HUES48 (cell line): ENCODE measurements at regions not wholly inside any gene's neighbourhood (a gene's known extent, or its start where the extent isn't known, plus 50 kb on each side); places are given as distances from the start of the nearest gene placed in this dataset.

Experiments
- H3K27ac ChIP-seq: one replicate; pipeline ENCODE4 v1.7.0; 2013; ENCODE audit warnings: low read depth, low read length, inconsistent platforms
- H3K27me3 ChIP-seq: 2 replicates; pipeline ENCODE4 v1.6.1; 2013; ENCODE audit warnings: mild to moderate bottlenecking, low read length; ENCODE audit not compliant: control insufficient read depth, insufficient read depth
- H3K36me3 ChIP-seq: 2 replicates; pipeline ENCODE4 v1.6.1; 2013; ENCODE audit warnings: low read length; ENCODE audit not compliant: control insufficient read depth, insufficient read depth
- H3K4me1 ChIP-seq: 2 replicates; pipeline ENCODE4 v1.6.1; 2013; ENCODE audit warnings: mild to moderate bottlenecking, low read length; ENCODE audit not compliant: control insufficient read depth, insufficient read depth
- H3K4me3 ChIP-seq: 2 replicates; pipeline ENCODE4 v1.5.1; 2013; ENCODE audit warnings: mild to moderate bottlenecking, low read depth, low read length
- H3K9ac ChIP-seq: 2 replicates; pipeline ENCODE4 v1.6.1; 2013; ENCODE audit warnings: mild to moderate bottlenecking, low read depth, low read length, moderate library complexity
- H3K9me3 ChIP-seq: 2 replicates; pipeline ENCODE4 v1.6.1; 2013; ENCODE audit warnings: low read length; ENCODE audit not compliant: control insufficient read depth, insufficient read depth

DNA sequence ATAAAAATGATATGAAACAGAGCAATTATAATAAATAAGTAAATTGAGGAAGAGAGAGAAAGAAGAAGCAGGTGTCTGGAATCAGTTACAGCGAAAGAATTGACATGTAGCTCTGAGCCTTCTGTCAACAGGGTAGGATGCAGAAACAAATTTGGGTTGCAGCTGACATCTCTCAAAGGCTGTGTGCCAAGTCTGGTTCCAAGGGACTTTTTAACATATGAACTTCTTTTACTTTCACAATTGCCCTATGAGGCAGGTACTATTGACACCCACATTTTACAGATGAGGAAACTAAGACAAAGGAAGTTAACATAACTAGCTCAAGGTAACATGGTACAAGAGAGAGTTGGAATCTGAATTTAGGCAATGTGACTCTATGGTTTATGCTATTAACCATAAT lies 260.0 kb downstream of the ASXL3 start:
- no peaks in the 10 kb centered on the region for H3K36me3 ChIP-seq
- H3K9me3 ChIP-seq = no peaks in the 10 kb centered on the region
- no peak overlapping the region for H3K4me3 ChIP-seq
- no peaks in the 10 kb centered on the region for H3K27me3 ChIP-seq
- no peak overlapping the region for H3K9ac ChIP-seq
- H3K4me1 ChIP-seq = peaks cover 34% of the 10 kb centered on the region
- no peak overlapping the region for H3K27ac ChIP-seq

- no peaks in the 10 kb centered on the region for H3K36me3 ChIP-seq
- H3K27ac ChIP-seq = peak overlapping the region; percentile 59
- H3K4me1 ChIP-seq = peaks cover 34% of the 10 kb centered on the region
- H3K9me3 ChIP-seq = no peaks in the 10 kb centered on the region
- H3K4me3 ChIP-seq = peak overlapping the region; percentile 28; the same call in 1 of the 2 replicates
- no peak overlapping the region for H3K9ac ChIP-seq
- no peaks in the 10 kb centered on the region for H3K27me3 ChIP-seq
These were observed 259.2 kb downstream of the ASXL3 start for GRCh38 chr18:33837191-33837590.

GRCh38 chr18:33836564-33836963 lies 258.5 kb downstream of the ASXL3 start:
- H3K27me3 ChIP-seq = no peaks in the 10 kb centered on the region
- H3K9ac ChIP-seq = no peak overlapping the region
- H3K36me3 ChIP-seq = no peaks in the 10 kb centered on the region
- peak overlapping the region; percentile 59 for H3K27ac ChIP-seq
- peaks cover 34% of the 10 kb centered on the region for H3K4me1 ChIP-seq
- H3K4me3 ChIP-seq = no peak overlapping the region
- H3K9me3 ChIP-seq = no peaks in the 10 kb centered on the region

DNA sequence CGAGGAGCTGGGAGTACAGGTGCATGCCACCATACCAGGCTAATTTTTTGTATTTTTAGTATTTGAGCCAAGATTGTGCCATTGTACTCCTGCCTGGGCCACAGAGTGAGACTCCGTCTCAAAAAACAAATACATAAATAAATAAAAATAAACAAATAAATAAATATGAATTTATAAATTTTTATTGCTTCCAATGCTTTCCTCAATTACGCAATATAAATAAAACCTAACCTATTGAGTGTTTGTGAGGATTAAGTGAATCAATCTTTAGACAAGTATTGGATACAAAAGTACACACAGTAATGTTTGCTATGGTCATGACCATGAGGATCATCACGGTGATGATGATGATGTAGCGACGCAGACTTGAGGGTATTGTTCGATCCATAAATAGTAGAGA lies 257.4 kb downstream of the ASXL3 start:
- Histone ChIP-seq H3K27me3 (no peaks in the 10 kb centered on the region), H3K9ac (no peak overlapping the region), H3K27ac (no peak overlapping the region), H3K9me3 (no peaks in the 10 kb centered on the region), H3K4me3 (no peak overlapping the region), H3K4me1 (peaks cover 26% of the 10 kb centered on the region), H3K36me3 (no peaks in the 10 kb centered on the region)

GRCh38 chr18:33833842-33834241 lies 255.8 kb downstream of the ASXL3 start:
- Histone ChIP-seq H3K9me3 (no peaks in the 10 kb centered on the region), H3K27ac (no peak overlapping the region), H3K9ac (no peak overlapping the region), H3K4me3 (no peak overlapping the region), H3K36me3 (no peaks in the 10 kb centered on the region), H3K27me3 (no peaks in the 10 kb centered on the region), H3K4me1 (peaks cover 19% of the 10 kb centered on the region)

GRCh38 chr18:33831424-33831823 lies 253.4 kb downstream of the ASXL3 start:
- Histone ChIP-seq H3K9me3 (no peaks in the 10 kb centered on the region), H3K4me1 (peaks cover 2% of the 10 kb centered on the region; the same call in 1 of the 2 replicates), H3K9ac (no peak overlapping the region), H3K36me3 (no peaks in the 10 kb centered on the region), H3K4me3 (no peak overlapping the region), H3K27ac (no peak overlapping the region), H3K27me3 (no peaks in the 10 kb centered on the region)

DNA sequence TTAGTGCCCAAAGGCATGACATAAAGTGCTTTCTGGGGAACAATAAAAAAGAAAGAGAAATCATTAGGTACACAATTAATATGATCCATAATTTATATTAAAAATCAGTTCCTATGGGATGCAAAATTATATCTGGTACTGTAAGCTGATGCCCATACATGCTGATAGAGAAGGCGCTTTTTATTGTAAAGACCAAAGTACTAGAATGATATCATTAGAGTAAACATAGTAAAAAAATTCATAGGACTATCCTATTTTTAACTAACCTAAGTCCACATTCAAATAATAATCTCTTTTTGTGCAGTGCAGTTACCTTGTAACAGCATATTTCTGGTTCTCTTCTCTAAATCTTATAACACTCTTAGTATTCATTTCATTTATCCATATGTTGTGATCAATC lies 252.2 kb downstream of the ASXL3 start:
- H3K9me3 ChIP-seq = no peaks in the 10 kb centered on the region
- no peak overlapping the region for H3K9ac ChIP-seq
- no peak overlapping the region for H3K27ac ChIP-seq
- H3K27me3 ChIP-seq = no peaks in the 10 kb centered on the region
- no peaks in the 10 kb centered on the region for H3K36me3 ChIP-seq
- H3K4me1 ChIP-seq = no peaks in the 10 kb centered on the region
- no peak overlapping the region for H3K4me3 ChIP-seq

DNA sequence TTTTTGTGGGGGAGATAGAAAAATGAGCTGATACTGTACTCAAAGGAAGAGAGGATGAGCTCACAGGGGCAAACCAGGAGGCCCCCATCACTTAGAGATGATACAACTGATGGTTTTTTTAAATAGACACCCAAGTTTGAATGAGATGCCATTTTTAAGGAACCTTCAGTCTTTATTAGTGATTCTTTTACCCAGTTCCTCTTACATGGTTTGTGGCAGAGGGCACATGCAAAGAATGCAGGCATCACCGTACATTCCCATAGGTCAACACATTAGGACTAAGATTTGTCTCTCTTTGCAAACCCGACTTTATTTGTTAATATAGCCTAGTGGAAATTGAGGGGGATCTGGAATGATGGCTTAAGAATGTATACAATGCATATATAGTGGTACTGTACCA lies 250.9 kb downstream of the ASXL3 start:
- Histone ChIP-seq H3K9me3 (no peaks in the 10 kb centered on the region), H3K27ac (no peak overlapping the region), H3K9ac (no peak overlapping the region), H3K4me1 (no peaks in the 10 kb centered on the region), H3K4me3 (no peak overlapping the region), H3K27me3 (no peaks in the 10 kb centered on the region), H3K36me3 (no peaks in the 10 kb centered on the region)

DNA sequence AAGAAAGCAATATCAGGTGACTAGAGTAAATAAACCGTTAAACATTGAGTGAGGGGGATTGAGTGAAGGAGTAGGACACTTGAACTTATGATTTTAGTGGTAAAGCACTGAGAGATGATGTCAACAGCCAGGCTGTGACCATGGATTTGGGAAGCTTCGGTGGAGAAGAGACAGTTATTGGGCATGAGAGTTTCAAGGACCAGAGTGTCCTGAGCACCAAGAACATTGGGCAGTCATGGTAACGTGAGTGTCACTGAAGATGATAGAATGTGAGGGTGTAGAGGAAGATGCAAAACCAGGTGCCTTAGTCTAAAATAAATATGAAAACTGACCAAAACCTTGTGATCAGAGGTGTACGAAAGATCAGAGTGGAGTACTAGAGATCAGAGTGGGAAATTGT lies 248.1 kb downstream of the ASXL3 start:
- Histone ChIP-seq H3K9me3 (no peaks in the 10 kb centered on the region), H3K4me3 (no peak overlapping the region), H3K27ac (no peak overlapping the region), H3K9ac (no peak overlapping the region), H3K27me3 (no peaks in the 10 kb centered on the region), H3K4me1 (no peaks in the 10 kb centered on the region), H3K36me3 (no peaks in the 10 kb centered on the region)

DNA sequence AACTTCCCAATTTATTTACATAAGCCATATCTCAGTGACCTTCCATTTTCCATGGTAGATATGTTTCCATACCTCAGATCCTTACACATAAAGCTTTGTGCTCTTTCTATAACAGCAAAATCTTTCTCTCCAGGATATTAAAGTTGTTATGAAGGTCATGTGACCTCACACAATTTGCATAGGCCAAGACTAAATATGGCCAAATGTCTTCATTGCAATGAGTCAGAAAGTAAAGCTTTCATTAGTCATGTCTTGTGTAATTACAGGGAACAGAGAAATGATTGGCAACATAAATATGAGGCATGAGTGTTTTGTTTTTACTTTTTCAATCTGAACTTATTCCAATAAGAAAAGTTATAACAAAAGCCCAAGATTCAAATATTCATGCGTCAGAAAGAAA lies 243.5 kb downstream of the ASXL3 start:
- H3K27me3 ChIP-seq = no peaks in the 10 kb centered on the region
- no peaks in the 10 kb centered on the region; the same call in 1 of the 2 replicates for H3K9me3 ChIP-seq
- H3K27ac ChIP-seq = no peak overlapping the region
- H3K4me3 ChIP-seq = no peak overlapping the region
- H3K4me1 ChIP-seq = no peaks in the 10 kb centered on the region
- H3K9ac ChIP-seq = no peak overlapping the region
- H3K36me3 ChIP-seq = no peaks in the 10 kb centered on the region

DNA sequence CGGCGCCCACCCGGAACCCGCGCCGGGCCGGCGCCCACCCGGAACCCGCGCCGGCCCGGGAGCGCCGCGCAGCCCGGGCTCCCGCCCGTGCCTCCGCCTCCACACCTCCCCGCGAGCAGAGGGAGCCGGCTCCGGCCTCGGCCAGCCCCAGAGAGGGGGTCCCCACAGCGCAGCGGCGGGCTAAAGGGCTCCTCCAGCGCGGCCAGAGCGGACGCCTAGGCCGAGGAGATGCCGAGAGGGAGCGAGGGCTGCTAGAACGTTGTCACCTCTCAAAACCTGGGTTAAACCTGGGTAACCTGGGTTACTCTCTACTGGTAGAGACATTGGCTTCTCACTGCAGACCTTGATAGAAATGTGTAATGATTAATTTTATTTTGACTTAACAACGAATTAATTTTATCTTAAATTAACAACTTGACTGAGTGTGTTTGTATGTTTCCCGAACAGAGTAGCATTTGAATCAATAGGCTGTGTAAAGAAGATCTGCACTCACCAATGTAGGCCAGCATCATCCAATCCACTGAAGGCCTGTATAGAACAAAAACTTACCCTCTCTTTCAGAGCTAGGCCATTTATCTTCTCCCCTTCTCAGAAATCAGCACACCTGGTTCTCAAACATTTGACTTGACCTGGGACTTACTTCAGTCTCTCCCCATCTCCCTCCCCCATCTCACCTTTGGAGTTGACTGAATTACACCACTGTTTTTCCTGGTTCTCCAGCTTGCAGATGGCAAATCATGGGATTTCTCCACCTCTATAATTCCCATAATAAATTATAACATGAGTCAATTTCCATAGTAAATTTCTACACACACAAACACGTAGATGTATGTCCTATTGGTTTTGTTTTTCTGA lies 242.7 kb downstream of the ASXL3 start:
- Histone ChIP-seq H3K27ac (no peak overlapping the region), H3K27me3 (no peaks in the 10 kb centered on the region), H3K9ac (no peak overlapping the region), H3K4me1 (no peaks in the 10 kb centered on the region), H3K4me3 (no peak overlapping the region), H3K9me3 (no peaks in the 10 kb centered on the region; the same call in 1 of the 2 replicates), H3K36me3 (no peaks in the 10 kb centered on the region)
